Fibroblast of lung (primary cell): ENCODE measurements at regions not wholly inside any gene's neighbourhood (a gene's known extent, or its start where the extent isn't known, plus 50 kb on each side); places are given as distances from the start of the nearest gene placed in this dataset.

Experiments
- DNase-seq, 2 donors: peaks; one replicate each; pipeline versions ENCODE4 v3.0.0 to v3.0.0-alpha.2; 2010; ENCODE audit warnings: low read depth in 2 of 2
- H2AFZ ChIP-seq: 2 replicates; pipeline ENCODE4 v1.5.1; 2012; ENCODE audit warnings: low read length, control low read depth, inconsistent platforms
- H3K27ac ChIP-seq: 2 replicates; pipeline ENCODE4 v1.5.1; 2011; ENCODE audit warnings: low read length, control low read depth; ENCODE audit not compliant: insufficient read depth
- H3K27me3 ChIP-seq: 2 replicates; pipeline ENCODE4 v1.5.1; 2011; ENCODE audit warnings: mild to moderate bottlenecking, low read length; ENCODE audit not compliant: control insufficient read depth, insufficient read depth
- H3K36me3 ChIP-seq: 2 replicates; pipeline ENCODE4 v1.5.1; 2011; ENCODE audit warnings: low read length; ENCODE audit not compliant: control insufficient read depth, insufficient read depth
- H3K4me1 ChIP-seq: 2 replicates; pipeline ENCODE4 v1.5.1; 2011; ENCODE audit warnings: low read length; ENCODE audit not compliant: control insufficient read depth, insufficient read depth; ENCODE audit errors: extremely low read depth
- H3K4me2 ChIP-seq: 2 replicates; pipeline ENCODE4 v1.5.1; 2011; ENCODE audit warnings: low read length, control low read depth; ENCODE audit not compliant: insufficient read depth; ENCODE audit errors: extremely low read depth
- H3K4me3 ChIP-seq, 4 experiments: fragments of 200-600 bp in 1 of 4; sonication (generic) in 1 of 4; replicated peaks in 1 of 4; 2 replicates each; pipeline ENCODE4 v1.5.1; 2011 to 2016; ENCODE audit warnings: low read length in 4 of 4, low read depth in 3 of 4, mild to moderate bottlenecking in 3 of 4, control low read depth in 2 of 4, inconsistent platforms in 1 of 4, mixed read lengths in 1 of 4; ENCODE audit not compliant: insufficient read depth in 1 of 4; ENCODE audit errors: control extremely low read depth in 1 of 4
- H3K79me2 ChIP-seq: 2 replicates; pipeline ENCODE4 v1.5.1; 2012; ENCODE audit warnings: mild to moderate bottlenecking, low read length, inconsistent platforms; ENCODE audit not compliant: control insufficient read depth, insufficient read depth
- H3K9ac ChIP-seq: 2 replicates; pipeline ENCODE4 v1.5.1; 2011; ENCODE audit warnings: mild to moderate bottlenecking, low read length, control low read depth; ENCODE audit not compliant: insufficient read depth
- H3K9me3 ChIP-seq: 2 replicates; pipeline ENCODE4 v1.5.1; 2012; ENCODE audit warnings: low read depth, low read length; ENCODE audit not compliant: control insufficient read depth, insufficient read depth
- H4K20me1 ChIP-seq: 2 replicates; pipeline ENCODE4 v1.5.1; 2011; ENCODE audit warnings: low read length; ENCODE audit not compliant: control insufficient read depth, insufficient read depth; ENCODE audit errors: extremely low read depth
- EZH2 ChIP-seq: IDR thresholded peaks from 2 replicates; pipeline ENCODE4 v1.5.1; 2012; ENCODE audit warnings: low read length, control low read depth, mild to moderate bottlenecking; ENCODE audit errors: missing control alignments
- TF ChIP-seq, protein P1 (sequence below), 2 donors: IDR thresholded peaks in 1 of 2; conservative IDR thresholded peaks in 1 of 2; 1 replicate in 1 of 2; 2 replicates in 1 of 2; pipeline ENCODE4 v1.5.1; 2011 to 2012; ENCODE audit warnings: low read length in 2 of 2, control low read depth in 1 of 2, inconsistent platforms in 1 of 2, low read depth in 1 of 2, mild to moderate bottlenecking in 1 of 2

DNA sequence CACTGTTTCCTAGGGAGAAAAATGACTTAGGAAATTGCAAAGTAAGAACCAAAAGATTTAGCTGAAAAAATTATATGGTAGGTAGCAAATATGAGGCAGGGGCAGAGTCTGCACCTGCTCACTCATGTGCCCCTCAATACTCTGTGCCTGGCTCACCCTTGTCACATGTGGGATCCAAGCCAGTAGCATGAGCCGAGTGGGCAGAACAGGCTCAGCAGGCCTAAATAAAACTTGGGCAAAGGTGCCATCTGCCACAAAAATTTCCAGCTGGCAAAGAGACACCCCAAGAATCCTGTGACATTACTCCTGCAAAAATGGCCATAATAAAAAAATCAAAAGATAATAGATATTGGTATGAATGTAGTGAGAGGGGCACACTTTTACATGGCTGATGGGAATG lies 1321.2 kb downstream of the NCAM2 start:
- TF ChIP-seq, protein P1, sequence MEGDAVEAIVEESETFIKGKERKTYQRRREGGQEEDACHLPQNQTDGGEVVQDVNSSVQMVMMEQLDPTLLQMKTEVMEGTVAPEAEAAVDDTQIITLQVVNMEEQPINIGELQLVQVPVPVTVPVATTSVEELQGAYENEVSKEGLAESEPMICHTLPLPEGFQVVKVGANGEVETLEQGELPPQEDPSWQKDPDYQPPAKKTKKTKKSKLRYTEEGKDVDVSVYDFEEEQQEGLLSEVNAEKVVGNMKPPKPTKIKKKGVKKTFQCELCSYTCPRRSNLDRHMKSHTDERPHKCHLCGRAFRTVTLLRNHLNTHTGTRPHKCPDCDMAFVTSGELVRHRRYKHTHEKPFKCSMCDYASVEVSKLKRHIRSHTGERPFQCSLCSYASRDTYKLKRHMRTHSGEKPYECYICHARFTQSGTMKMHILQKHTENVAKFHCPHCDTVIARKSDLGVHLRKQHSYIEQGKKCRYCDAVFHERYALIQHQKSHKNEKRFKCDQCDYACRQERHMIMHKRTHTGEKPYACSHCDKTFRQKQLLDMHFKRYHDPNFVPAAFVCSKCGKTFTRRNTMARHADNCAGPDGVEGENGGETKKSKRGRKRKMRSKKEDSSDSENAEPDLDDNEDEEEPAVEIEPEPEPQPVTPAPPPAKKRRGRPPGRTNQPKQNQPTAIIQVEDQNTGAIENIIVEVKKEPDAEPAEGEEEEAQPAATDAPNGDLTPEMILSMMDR (conservative IDR thresholded peaks at IDR 0.05 in 1 of 2, IDR thresholded peaks at IDR 0.05 in 1 of 2; ENCODE audit: low read depth in 1 of 2, low read length in 2 of 2): no peak
- no peak for TF ChIP-seq EZH2
- Histone ChIP-seq H3K4me3 (no peak overlapping the region), H4K20me1 (no peaks in the 10 kb centered on the region), H3K4me1 (no peaks in the 10 kb centered on the region), H3K27ac (no peak overlapping the region), H3K9ac (no peak overlapping the region), H3K4me2 (no peak overlapping the region), H3K27me3 (no peaks in the 10 kb centered on the region), H3K79me2 (no peaks in the 10 kb centered on the region), H3K36me3 (no peaks in the 10 kb centered on the region), H3K9me3 (no peaks in the 10 kb centered on the region), H2AFZ (no peak overlapping the region)
- no peak for DNase-seq

DNA sequence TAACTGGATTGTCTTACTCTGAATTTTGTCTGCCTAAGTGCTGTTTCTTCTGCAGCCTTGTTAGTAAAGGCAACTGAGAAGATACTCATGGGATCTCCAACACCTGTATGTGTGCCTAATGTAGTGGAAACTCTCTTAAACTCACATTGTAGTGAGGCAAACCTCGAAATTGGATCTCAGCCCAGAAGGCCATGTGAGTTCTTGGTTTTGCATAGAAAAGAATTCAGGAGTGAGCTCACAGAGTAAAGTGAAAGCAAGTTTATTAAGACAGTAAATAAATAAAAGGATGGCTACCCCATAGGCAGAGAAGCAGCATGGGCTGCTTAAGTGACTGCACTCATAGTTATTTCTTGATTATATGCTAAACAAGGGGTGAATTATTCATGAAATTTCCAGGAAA lies 1344.7 kb downstream of the NCAM2 start:
- H3K79me2 ChIP-seq: no peaks in the 10 kb centered on the region
- H3K9ac ChIP-seq: no peak overlapping the region
- no peak overlapping the region for H3K4me2 ChIP-seq
- H4K20me1 ChIP-seq: no peaks in the 10 kb centered on the region
- no peak overlapping the region for H3K4me3 ChIP-seq
- no peak overlapping the region for H2AFZ ChIP-seq
- H3K27me3 ChIP-seq: no peaks in the 10 kb centered on the region
- DNase-seq: no peak
- H3K36me3 ChIP-seq: no peaks in the 10 kb centered on the region
- H3K4me1 ChIP-seq: no peaks in the 10 kb centered on the region
- TF ChIP-seq EZH2: no peak
- TF ChIP-seq, protein P1 (conservative IDR thresholded peaks at IDR 0.05 in 1 of 2, IDR thresholded peaks at IDR 0.05 in 1 of 2; ENCODE audit: low read depth in 1 of 2, low read length in 2 of 2): no peak
- H3K9me3 ChIP-seq: no peaks in the 10 kb centered on the region
- no peak overlapping the region for H3K27ac ChIP-seq

DNA sequence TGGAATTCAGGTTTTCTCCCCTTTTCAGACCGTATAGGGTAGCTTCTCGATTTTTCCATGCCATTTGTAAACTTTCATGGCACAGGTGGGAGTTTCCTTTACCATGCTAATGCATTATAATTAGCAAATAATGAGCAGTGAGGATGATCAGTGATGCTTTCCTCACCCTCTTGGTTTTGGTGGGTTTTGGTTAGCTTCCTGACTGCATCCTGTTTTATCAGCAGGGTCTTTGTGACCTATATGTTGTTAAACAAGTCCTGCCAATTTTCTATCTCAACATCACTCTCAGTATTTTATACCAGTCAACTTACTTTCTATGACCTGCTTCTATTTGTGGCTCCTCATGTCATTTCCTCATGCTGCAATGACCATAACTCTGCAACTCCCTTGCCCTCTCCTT lies 1345.1 kb downstream of the NCAM2 start:
- TF ChIP-seq EZH2: no peak
- TF ChIP-seq, protein P1 (conservative IDR thresholded peaks at IDR 0.05 in 1 of 2, IDR thresholded peaks at IDR 0.05 in 1 of 2; ENCODE audit: low read depth in 1 of 2, low read length in 2 of 2): no peak
- Histone ChIP-seq H2AFZ (no peak overlapping the region), H3K9me3 (no peaks in the 10 kb centered on the region), H3K27ac (no peak overlapping the region), H4K20me1 (no peaks in the 10 kb centered on the region), H3K79me2 (no peaks in the 10 kb centered on the region), H3K9ac (no peak overlapping the region), H3K36me3 (no peaks in the 10 kb centered on the region), H3K4me3 (no peak overlapping the region), H3K4me2 (no peak overlapping the region), H3K4me1 (no peaks in the 10 kb centered on the region), H3K27me3 (no peaks in the 10 kb centered on the region)
- DNase-seq: no peak
